ENCODE measurements at regions not wholly inside any gene's neighbourhood (a gene's known extent, or its start where the extent isn't known, plus 50 kb on each side); places are given as distances from the start of the nearest gene placed in this dataset.

- DNase-seq (ENCODE audit: low spot score), result no peak
- intact Hi-C loops (cut with micrococcal nuclease; ENCODE audit: unreplicated experiment), result no loop called here
- BruUV-seq (replicated peaks), result no TSS peak
- H3K4me3 ChIP-seq (ENCODE audit: low read depth, low read length, poor library complexity, severe bottlenecking), result no peak overlapping the region
- TF ChIP-seq CTCF (conservative IDR thresholded peaks at IDR 0.05; ENCODE audit: low read depth, low read length) (no peak), EZH2 (IDR thresholded peaks at IDR 0.05; ENCODE audit: borderline replicate concordance, low read depth, low read length, poor library complexity, severe bottlenecking) (no peak)
- H3K27ac ChIP-seq (ENCODE audit: low read depth, low read length, poor library complexity, severe bottlenecking), result no peak overlapping the region
- H3K4me1 ChIP-seq (ENCODE audit: insufficient read depth, low read length, poor library complexity, severe bottlenecking), result no peaks in the 10 kb centered on the region
- no peaks in the 10 kb centered on the region for H3K9me3 ChIP-seq (ENCODE audit: low read depth, low read length, poor library complexity, severe bottlenecking)
- H3K36me3 ChIP-seq (ENCODE audit: insufficient read depth, low read length, poor library complexity, severe bottlenecking), result no peaks in the 10 kb centered on the region
- H3K27me3 ChIP-seq (replicated peaks; ENCODE audit: insufficient read depth, low read depth, low read length, poor library complexity), result no peaks in the 10 kb centered on the region
- CTCF ChIA-PET, result no interaction called here
- POLR2A ChIA-PET (ENCODE audit: low non-redundant PET), result interaction anchor here (0.7 kb wide), 1 partner anchor 22 kb away, joined by 3 read pairs; no protein-coding TSS in a partner anchor
These were observed 97.3 kb upstream of the BCL2L14 start for GRCh38 chr12:11973396-11973795.

- no peak for DNase-seq (ENCODE audit: low spot score)
- Histone ChIP-seq H3K27ac (ENCODE audit: low read depth, low read length, poor library complexity, severe bottlenecking) (no peak overlapping the region), H3K4me3 (ENCODE audit: low read depth, low read length, poor library complexity, severe bottlenecking) (no peak overlapping the region), H3K9me3 (ENCODE audit: low read depth, low read length, poor library complexity, severe bottlenecking) (no peaks in the 10 kb centered on the region), H3K36me3 (ENCODE audit: insufficient read depth, low read length, poor library complexity, severe bottlenecking) (no peaks in the 10 kb centered on the region), H3K4me1 (ENCODE audit: insufficient read depth, low read length, poor library complexity, severe bottlenecking) (no peaks in the 10 kb centered on the region), H3K27me3 (replicated peaks; ENCODE audit: insufficient read depth, low read depth, low read length, poor library complexity) (no peaks in the 10 kb centered on the region)
- CTCF ChIA-PET, result interaction anchor here (0.6 kb wide), 1 partner anchor 57 kb away, joined by 3 read pairs; no protein-coding TSS in a partner anchor
- no TSS peak for BruUV-seq (replicated peaks)
- TF ChIP-seq CTCF (conservative IDR thresholded peaks at IDR 0.05; ENCODE audit: low read depth, low read length) (no peak), EZH2 (IDR thresholded peaks at IDR 0.05; ENCODE audit: borderline replicate concordance, low read depth, low read length, poor library complexity, severe bottlenecking) (no peak)
- POLR2A ChIA-PET (ENCODE audit: low non-redundant PET), result no interaction called here
- intact Hi-C loops (cut with micrococcal nuclease; ENCODE audit: unreplicated experiment), result no loop called here
These were observed 94.7 kb upstream of the BCL2L14 start for GRCh38 chr12:11976005-11976404.

GRCh38 chr12:11978726-11979384, 91.9 kb upstream of the BCL2L14 start:
- ChIA-PET POLR2A (ENCODE audit: low non-redundant PET) (no interaction called here), CTCF (no interaction called here)
- Histone ChIP-seq H3K27me3 (replicated peaks; ENCODE audit: insufficient read depth, low read depth, low read length, poor library complexity) (no peaks in the 10 kb centered on the region), H3K36me3 (ENCODE audit: insufficient read depth, low read length, poor library complexity, severe bottlenecking) (no peaks in the 10 kb centered on the region), H3K4me1 (ENCODE audit: insufficient read depth, low read length, poor library complexity, severe bottlenecking) (no peaks in the 10 kb centered on the region), H3K27ac (ENCODE audit: low read depth, low read length, poor library complexity, severe bottlenecking) (no peak overlapping the region), H3K4me3 (ENCODE audit: low read depth, low read length, poor library complexity, severe bottlenecking) (no peak overlapping the region), H3K9me3 (ENCODE audit: low read depth, low read length, poor library complexity, severe bottlenecking) (no peaks in the 10 kb centered on the region)
- no peak for TF ChIP-seq CTCF (conservative IDR thresholded peaks at IDR 0.05; ENCODE audit: low read depth, low read length)
- TF ChIP-seq EZH2 (IDR thresholded peaks at IDR 0.05; ENCODE audit: borderline replicate concordance, low read depth, low read length, poor library complexity, severe bottlenecking), result no peak
- intact Hi-C loops (cut with micrococcal nuclease; ENCODE audit: unreplicated experiment), result no loop called here
- BruUV-seq (replicated peaks), result no TSS peak
- no peak for DNase-seq (ENCODE audit: low spot score)

All from A673 (cell line).